GM12872 (cell line): ENCODE measurements at regions not wholly inside any gene's neighbourhood (a gene's known extent, or its start where the extent isn't known, plus 50 kb on each side); places are given as distances from the start of the nearest gene placed in this dataset.

Source experiments
- CTCF ChIP-seq: IDR thresholded peaks from 3 replicates; pipeline ENCODE4 v1.5.1; 2011; ENCODE audit warnings: low read depth, mild to moderate bottlenecking, low read length, moderate library complexity; ENCODE audit not compliant: insufficient read depth

- no peak for TF ChIP-seq CTCF
These were observed 197.1 kb downstream of the UACA start for GRCh38 chr15:70566047-70566835.

- TF ChIP-seq CTCF = no peak
These were observed 199.7 kb downstream of the UACA start for GRCh38 chr15:70563561-70564095.

- TF ChIP-seq CTCF = no peak
These were observed 200.5 kb downstream of the UACA start for GRCh38 chr15:70562906-70563305.

DNA sequence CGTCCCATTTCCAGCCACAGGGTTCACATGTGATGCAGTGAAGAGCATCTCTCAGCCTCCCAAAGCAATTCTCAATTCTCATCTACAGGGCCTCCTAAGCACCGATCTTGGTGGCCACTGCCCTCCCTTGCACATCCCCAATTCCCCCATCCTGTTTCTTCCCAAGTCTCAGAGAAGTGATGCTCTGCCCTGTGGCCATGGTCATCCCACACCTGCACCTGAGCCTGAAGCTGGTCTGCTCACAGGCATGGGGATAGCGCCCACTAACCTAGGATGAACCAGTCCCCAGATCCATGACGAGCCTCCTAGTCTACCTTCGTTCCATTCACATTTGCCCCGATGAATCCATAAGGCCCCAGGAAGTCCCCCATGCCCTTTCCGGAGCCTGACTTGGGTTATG is 201.5 kb downstream of the UACA start:
- no peak for TF ChIP-seq CTCF

- TF ChIP-seq CTCF = no peak
These were observed 202.6 kb downstream of the UACA start for GRCh38 chr15:70560617-70561328.

DNA sequence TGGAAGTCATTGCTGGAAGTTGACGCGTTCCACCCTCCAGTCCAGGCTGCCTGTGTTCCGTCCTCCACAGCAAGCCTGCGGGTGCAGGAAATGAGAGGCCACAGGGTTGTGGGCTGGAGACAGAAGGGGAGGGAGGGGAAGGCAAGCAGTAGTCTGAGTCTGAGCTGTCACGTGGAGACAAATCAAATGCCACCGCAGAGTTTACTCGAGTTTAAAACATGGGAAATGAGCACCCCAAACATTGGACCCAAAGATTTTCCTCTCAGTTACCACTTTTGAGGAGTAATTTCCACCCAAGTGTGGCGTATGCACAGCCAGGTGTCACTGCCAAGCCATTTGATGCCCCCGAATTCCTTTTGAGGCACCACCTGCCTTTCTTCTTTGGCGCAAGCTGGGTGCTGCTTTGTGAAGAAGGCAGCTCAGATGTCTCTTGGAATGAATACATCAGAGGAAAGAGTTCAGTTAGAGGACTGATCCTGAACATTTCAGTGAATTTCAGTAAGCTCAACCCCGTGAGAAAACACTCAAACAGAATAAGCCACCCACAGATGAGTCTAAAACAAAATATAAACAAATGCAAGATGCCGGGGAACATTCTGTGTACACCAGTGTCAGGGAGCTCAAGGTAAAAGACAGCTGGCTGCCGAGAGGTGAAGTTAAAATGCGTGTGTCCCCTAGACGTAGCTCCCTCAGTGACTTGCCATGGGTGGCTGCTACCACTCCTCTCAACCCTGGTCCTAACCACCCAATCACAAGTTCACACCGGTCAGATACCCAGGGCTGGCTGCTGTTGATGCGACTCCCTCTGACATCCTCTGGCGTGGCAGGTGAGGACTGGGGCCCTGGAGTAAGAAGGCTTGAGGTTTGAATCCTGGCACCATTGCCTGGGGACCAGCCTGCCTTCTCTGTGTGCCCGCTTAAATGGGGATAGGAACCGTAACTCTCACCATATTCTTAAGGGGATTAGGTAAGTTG is 203.8 kb downstream of the UACA start:
- no peak for TF ChIP-seq CTCF
